SKM-1 treated with dmso at 0.1 percent for 144 hours (cell line): ENCODE measurements at regions not wholly inside any gene's neighbourhood (a gene's known extent, or its start where the extent isn't known, plus 50 kb on each side); places are given as distances from the start of the nearest gene placed in this dataset.
A peak's percentile ranks its signal among the peaks of the same experiment; 100 is the strongest.
"Not testable (repeated sequence)": the region's sequence is repeated elsewhere in the genome, so short reads cannot be mapped to it uniquely, and the experiment has no call there.

Source experiments
- DNase-seq: peaks from one replicate; lab custom pipeline; 2025; ENCODE audit not compliant: unreplicated experiment; lab: John Stamatoyannopoulos, UW

DNA sequence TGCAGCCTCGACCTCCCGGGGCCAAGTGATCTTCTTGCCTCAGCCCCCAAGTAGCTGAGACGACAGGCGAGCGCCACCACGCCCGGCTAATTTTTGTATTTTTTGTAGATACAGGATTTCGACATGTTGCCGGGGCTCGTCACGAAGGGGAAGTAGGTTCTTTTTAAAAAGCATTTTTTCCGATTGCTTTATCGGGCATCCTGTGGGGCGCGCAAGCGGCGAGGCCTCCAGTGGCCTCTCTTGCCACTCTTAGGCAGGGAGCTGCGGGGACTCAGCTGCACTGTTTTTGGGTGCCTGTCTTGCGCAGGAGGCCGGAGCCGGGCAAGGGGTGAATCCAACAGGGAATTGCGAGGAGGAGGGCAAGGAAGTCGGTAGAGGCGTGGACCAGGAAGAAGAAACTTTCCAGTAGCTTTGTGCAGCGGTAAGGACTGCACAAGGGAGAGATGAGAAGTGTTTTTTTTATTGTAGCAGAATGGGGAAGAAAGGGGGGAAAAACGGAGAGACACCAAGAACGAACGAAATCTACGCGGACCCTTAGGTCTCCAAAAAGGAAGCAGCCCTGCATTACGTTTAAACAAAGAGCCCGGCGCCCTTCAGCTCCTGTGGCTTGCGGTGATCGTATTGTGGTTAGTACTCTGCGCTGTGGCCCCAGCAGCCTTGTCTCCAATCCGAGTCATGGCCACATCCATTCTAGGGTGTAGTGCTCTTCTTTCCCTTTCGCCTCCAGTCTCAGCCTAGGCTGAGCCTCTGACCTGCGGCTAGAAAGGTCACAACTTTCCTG is 164.8 kb downstream of the PPIAL4G start:
- peak; percentile 97 for DNase-seq

DNA sequence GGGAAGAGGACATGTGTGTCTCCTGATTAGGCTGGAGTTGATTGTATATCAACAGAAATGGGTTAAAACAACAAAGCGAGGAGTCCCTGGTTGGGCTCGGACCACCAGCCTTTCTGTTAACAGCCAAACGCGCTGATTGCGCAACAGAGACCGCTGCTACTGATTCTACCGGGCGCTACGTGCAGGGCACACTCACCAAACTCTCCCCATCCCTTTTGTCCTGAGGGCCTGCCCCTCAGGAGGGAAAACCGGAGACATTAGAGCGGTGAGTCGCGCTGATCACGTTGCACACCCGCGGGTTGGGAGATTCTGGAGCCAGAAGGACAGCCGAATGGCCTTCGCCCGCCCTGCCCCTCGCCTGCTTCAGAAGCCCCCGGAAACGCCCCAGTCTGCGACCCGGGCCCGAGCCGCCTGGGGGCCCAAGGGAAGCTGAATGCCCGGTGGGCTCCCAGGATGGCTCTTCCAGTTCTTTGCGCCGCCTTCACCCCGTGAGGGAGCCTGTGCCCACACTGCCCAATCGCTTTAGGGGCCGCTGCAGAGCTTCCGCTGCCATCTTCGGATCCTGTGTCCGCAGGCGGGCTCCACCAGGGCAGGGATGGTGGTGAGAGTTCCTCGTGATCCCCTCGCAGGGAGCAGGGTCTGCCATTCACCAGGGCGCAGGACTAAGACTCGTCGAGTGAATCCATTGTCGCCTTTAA is 165.4 kb upstream of the NBPF11 start:
- DNase-seq, result no peak

DNA sequence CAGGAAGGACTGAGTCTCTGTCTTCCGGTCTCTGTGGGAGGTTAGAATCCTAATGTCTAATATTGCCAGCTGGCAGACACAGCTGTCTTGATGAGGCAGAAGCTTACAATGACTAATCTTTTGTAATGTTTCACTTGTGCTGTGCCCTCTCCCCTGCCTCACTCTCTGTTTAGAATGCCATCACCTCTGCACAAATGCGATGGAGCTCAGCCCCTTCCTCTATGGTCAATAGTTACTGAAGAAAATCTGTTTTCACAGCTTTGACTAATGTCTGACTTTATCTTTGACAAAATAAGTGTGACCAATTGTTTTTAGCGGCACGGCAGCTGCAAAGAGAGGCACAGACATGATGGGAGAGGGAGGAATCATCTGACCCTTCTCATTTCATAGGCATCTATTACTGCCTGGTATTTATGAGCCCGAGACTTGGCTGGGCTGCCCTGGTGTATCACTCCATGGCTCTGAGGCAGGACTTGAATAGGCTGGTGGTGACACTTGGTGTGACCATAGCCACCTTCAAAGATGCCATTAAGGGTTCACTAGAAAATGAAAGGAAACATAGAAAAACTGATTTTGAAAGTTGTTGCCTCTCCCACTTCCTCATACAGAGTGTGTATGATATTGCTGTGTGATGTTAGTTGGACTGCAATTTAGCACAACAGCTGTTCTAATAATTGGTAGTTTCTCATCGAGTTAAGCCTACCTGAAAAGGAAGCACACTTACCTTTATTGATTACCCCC is 163.2 kb upstream of the NBPF11 start:
- no peak for DNase-seq

DNA sequence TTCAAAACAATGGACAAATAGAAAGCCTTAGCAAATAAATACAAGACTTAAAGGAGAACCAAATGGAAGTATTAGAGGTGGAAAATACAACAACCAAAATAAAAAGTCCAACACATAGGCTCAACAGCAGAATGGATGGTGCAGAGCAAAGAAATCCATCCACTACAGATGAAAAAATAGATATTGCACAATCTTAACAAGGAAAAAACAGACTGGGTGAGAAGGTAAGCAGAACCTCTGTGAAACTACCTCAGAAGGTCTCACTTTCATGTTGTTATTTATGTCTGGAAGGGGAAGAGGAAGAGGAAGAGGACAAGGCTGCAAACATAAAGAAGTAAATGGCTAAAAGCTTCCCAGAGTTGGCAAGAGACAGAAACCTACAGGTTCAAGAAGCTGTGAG is 158.7 kb upstream of the NBPF11 start:
- no peak for DNase-seq

DNA sequence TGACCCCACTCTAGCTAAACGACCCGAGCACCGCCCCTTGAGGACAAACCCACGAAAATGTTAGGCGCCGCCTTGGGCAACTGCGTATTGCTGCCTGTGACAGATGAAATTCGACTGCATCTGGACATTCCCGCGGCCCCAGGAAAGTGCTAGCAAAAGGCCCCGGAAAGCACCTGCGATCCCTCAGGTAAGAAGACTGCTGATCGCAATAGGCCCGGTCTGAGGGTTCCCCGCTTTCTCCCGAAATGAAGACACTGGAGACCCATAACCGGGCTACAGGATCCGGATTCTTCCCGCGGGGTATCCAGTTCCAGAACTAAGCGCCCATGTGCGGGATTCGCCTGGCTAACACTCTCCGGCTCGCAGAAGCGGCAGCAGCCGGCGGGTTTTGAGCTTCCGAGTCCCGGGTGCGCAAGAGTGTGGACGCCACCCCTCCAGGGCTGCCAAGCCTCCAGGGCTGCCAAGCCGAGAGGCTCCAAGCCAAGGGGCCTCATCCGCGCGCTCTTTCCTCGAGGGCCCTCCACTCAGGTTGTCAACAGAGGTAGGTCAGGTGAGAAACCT is 157.9 kb upstream of the NBPF11 start:
- DNase-seq, result no peak

DNA sequence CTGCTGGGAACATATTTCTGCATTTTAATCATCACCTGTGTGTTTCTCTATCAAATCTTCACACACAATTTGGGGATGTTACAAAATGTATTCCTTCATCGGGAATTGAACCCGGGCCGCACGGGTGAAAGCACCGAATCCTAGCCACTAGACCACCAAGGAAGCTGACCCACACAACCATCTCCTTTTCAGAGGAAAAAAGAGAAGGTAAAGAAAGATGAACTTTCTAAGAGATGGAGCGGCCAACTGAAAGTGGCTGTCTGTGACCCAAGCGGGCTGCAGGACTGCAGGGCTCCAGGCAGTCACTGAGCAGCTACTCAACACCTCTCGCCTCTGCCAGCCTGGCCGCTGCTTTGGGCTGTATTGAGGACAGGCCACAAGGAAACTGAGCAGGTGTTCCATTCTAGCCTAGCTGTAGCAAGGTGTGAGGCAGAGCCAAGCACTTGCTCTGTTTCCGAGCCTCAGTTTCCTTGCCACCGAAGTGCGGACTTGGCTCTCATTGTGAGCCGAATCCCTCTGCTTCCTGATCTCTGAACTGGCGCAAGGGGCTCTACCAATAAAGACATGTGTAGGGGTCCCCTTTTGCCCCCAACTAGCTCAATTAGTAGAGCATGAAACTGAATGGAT is 156.9 kb upstream of the NBPF11 start:
- no peak for DNase-seq

DNA sequence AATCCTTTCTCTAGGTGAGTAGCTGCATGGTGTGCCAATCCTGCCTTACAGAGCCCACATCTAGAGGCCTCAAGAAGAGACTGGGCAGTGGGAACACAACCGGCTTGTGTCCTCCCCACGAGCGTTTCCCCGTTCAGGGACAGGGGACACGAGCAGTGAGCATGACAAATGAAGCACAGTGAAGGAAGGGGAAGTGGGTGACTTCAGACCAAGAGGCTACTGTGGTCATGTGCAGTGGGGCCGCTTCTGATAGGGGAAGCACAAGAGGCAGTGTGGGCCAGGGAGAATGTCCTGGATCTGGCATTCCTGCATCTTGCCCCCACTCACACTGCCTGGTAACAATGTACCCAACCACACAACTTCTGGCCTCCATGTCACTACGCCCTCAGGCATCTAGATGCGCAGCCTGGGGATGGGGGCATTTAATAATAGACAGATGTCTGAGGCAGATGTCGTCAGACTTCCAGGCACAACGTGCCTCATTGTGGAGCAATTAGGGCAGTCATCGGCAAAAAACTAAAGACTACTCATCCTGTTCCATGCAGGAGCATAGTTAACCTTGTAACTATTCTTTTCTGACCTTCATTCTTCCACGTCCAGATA is 155.6 kb upstream of the NBPF11 start:
- peak; percentile 68 for DNase-seq

DNA sequence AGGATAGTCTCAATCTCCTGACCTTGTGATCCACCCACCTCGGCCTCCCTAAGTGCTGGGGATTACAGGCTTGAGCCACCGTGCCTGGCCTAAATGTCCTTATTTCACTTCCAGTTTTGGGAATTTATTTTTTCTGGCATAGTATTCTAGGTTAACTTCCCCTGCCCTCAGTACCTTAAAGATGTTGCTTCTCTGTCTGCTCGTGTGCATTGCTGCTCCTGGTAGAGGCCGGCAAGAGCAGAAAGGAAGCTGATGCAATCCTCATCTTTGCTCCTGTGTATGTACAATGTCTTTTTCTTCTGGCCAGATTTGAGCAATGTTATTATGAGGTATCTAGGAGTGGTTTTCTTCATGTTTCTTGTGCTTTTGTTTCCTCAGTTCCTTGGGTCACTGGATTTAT is 152.9 kb upstream of the NBPF11 start:
- not testable (repeated sequence) for DNase-seq

DNA sequence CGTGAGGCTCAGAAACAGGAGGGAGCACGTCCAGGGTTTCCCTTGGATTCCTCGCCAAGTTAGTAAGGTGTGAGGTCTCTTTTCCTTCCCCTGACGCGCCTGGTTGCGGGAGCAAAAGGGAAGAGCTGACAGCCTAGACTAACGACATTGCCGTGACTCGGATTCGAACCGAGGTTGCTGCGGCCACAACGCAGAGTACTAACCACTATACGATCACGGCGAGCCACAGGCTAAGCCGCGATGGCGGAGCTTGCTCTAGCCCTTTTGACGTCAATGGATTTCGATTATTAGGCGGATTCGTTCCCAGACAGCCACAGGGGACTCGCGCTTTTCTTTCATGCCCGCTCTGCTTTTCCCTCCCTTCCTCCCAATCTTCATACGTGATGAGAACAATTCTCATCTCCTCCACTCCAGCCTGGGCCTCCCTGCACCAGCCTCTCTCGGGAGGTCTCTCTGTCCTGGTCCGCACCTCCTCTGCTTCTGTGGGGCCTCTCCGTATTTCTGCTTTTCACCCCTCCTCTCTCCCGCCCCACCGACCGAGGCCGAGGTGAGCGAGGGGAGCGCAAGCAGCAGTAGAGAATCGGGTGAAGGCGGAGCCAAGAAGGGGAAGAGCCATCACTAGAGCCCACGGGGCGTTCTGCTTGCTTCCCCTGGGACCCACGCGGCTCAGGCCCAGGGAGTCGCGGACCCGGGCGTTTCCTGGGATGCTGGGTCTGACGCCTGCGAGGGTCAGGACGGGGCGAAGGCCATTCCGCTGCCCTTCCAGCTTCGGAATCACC is 150.7 kb upstream of the NBPF11 start:
- DNase-seq, result not testable (repeated sequence)

DNA sequence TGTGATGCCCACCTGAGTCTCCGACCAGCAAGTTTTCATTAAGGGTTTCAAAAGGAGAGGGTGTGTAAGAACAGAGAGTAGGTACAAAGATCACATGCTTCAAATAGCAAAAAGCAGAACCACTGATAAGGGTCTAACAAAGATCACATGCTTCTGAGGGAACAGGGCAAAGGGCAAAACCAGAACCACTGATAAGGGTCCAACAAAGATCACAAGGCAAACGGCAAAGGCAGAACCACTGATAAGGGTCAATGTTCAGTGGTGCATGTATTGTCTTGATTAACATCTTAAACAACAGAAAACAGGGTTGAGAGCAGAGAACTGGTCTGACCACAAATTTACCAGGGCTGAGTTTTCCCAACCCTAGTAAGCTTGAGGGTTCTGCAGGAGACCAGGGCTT is 145.8 kb upstream of the NBPF11 start:
- not testable (repeated sequence) for DNase-seq

DNA sequence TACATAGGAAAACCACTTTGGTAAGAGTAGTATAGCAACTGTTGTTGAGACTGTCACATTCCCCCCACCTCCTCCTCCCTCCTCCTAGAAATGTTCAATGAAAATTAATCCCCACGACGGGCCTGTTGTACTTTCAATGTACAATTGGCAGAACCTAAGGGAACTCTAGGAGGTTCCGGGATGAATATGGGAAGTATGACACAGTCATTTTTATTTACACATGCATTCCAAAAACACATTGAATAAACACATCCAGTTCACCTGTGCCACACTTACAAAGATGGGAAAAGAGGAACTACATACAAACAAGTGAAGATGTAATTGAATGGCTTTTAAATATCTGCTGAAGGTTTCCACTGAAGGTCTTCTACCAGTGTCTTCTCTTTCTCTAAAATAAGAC is 144.4 kb upstream of the NBPF11 start:
- DNase-seq, result no peak

DNA sequence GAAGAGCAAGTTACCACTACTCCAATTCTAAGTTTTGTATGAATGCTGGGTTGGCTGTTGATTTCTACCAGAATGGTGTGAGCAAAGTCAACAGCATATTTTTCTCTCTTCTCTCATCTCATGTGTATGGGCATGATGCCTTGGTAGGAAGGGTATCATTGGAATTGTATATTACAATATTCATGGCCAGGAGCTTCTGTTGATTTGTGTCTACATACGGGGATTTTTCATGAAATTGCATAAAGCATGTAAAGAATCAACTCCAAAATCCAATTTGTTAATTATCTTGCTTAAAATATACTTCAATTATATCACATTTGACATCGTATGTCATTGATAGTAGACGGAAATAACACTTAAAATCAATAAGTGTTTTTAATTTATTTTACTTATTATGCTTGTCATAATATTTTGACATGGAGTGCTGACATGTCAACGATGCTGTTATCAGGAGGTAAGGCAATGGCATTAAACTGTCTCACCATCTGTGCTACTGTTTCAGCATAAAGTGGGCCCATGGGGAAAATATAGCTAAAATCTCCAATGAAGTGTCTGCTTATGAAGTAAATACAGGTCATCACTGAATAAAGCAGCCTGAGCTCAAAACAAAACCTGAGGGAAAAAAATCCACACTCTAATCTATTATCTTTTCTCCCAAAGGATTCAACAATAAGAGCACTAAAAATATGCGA is 142.2 kb upstream of the NBPF11 start:
- DNase-seq, result no peak

DNA sequence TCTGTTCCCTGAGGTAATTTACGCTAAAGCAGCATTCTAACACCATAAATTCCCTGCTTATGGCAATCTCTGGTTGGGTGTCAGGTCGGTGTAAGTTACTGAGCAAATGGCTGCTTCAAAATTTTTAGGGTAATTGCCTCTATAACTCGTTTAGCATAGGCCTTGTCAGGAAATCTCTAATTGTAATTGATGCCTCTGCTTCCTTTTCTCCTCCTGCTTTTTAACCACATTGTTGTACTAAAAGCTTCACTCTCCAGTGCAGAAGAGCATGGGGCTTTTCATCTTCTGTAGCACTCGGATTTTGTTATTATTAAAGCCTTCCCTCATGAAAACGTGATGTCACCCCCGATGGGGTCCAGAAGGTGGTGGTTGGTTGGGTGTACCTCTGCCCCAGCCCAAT is 141.6 kb upstream of the NBPF11 start:
- no peak for DNase-seq

DNA sequence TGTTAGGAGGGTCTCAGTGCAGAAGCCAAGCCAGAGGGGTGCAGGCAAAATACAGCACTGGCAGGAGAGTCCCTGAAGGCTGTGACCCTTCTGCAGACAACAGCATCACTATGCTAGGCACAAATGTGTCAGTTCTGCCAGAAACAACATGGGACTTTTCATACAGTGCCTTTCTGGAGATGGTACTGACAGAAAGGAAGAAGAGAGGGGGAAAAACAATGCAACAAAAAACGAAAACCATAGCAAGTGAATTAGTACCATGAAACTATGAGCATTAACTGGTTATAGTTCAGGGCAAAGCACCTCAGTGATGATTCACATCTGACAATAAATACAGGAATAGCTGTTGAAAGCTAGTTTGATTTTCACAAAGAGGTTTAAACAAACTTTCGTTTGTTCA is 140.8 kb upstream of the NBPF11 start:
- DNase-seq, result no peak

DNA sequence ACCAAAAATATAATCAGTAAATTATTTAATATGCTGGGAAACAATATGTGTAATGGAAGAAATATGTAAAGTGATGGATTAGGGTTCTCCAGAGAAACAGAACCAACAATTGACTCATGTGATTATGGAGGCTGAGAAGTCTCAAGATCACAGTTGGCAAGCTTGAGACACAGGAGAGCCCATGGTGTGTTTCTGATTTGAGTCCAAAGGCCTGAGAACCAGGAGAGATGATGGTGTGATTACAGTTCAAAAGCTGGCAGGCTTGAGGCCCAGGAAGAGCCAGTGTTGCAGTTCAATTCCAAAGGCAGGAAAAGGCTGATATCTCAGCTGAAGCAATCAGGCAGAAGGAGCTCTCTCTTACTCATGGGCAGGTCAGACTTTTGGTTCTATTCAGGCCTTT is 138.8 kb upstream of the NBPF11 start:
- no peak for DNase-seq

DNA sequence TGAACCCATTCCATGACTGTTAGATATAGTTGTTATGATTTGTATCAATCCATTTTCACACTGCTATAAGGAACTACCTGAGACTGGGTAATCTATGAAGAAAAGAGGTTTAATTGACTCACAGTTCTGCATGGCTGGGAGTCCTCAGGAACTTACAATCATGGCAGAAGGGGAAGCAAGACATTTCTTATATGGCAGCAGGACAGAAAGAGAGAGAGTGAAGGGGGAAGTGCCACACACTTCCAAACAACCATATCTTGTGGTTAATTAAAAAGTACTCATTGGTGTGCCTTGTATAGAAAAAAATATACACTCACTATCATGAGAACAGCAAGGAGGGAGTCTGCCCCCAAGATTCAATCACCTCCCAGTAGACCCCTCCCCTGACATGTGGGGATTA is 137.6 kb upstream of the NBPF11 start:
- peak; percentile 33 for DNase-seq

DNA sequence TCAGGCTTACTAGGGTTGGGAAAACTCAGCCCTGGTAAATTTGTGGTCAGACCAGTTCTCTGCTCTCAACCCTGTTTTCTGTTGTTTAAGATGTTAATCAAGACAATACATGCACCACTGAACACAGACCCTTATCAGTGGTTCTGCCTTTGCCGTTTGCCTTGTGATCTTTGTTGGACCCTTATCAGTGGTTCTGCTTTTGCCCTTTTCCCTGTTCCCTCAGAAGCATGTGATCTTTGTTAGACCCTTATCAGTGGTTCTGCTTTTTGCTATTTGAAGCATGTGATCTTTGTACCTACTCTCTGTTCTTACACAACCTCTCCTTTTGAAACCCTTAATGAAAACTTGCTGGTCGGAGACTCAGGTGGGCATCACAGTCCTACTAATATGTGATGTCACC is 133.9 kb upstream of the NBPF11 start:
- not testable (repeated sequence) for DNase-seq

DNA sequence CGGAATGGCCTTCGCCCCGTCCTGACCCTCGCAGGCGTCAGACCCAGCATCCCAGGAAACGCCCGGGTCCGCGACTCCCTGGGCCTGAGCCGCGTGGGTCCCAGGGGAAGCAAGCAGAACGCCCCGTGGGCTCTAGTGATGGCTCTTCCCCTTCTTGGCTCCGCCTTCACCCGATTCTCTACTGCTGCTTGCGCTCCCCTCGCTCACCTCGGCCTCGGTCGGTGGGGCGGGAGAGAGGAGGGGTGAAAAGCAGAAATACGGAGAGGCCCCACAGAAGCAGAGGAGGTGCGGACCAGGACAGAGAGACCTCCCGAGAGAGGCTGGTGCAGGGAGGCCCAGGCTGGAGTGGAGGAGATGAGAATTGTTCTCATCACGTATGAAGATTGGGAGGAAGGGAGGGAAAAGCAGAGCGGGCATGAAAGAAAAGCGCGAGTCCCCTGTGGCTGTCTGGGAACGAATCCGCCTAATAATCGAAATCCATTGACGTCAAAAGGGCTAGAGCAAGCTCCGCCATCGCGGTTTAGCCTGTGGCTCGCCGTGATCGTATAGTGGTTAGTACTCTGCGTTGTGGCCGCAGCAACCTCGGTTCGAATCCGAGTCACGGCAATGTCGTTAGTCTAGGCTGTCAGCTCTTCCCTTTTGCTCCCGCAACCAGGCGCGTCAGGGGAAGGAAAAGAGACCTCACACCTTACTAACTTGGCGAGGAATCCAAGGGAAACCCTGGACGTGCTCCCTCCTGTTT is 128.9 kb upstream of the NBPF11 start:
- DNase-seq, result not testable (repeated sequence)
